Occipital lobe (tissue), 1 donor: ENCODE measurements at regions not wholly inside any gene's neighbourhood (a gene's known extent, or its start where the extent isn't known, plus 50 kb on each side); places are given as distances from the start of the nearest gene placed in this dataset.
A peak's percentile ranks its signal among the peaks of the same experiment; 100 is the strongest.
"Not testable (repeated sequence)": the region's sequence is repeated elsewhere in the genome, so short reads cannot be mapped to it uniquely, and the experiment has no call there.

Experiments used
- DNase-seq: peaks from one replicate; lab custom pipeline; 2025; lab: John Stamatoyannopoulos, UW

DNA sequence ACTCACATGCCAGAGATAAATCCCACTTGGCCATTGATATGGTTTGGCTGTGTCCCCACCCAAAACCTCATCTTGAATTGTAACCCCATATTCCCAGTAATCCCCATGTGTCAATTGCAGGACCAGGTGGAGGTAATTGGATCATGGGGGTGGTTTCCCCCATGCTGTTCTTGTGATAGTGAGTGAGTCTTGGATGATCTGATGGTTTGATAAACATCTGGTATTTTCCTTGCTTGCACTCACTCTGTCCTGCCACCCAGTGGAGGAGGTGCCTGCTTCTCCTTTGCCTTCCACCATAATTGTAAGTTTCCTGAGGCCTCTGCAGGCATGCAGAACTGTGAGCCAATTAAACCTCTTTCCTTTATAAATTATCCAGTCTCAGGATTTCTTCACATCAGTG lies 50.4 kb upstream of the B3GAT2 start:
- DNase-seq = not testable (repeated sequence)

DNA sequence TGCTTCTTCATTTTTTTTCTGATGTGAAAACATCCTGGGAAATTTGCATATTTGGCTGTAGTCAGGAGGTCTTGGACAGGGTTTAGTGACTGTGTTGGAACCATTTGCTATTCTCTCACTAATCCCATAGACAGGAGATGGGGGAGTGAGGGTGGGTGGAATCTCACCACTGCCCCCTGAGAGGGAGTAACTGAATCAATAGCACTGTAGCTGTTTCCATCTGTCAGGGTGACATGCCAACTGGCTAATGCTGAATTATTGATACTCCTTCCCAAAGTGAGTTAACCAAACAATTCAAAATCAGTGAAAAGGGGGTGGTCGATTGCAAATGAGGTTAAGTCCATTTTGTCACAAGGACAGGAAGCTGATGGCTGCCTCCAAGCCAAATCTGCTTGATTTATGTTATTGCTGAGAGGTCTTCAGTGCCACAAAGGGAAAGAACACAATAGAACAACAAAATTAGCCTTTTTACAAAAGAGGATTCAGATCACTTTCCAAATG lies 55.1 kb upstream of the B3GAT2 start:
- DNase-seq = no peak

DNA sequence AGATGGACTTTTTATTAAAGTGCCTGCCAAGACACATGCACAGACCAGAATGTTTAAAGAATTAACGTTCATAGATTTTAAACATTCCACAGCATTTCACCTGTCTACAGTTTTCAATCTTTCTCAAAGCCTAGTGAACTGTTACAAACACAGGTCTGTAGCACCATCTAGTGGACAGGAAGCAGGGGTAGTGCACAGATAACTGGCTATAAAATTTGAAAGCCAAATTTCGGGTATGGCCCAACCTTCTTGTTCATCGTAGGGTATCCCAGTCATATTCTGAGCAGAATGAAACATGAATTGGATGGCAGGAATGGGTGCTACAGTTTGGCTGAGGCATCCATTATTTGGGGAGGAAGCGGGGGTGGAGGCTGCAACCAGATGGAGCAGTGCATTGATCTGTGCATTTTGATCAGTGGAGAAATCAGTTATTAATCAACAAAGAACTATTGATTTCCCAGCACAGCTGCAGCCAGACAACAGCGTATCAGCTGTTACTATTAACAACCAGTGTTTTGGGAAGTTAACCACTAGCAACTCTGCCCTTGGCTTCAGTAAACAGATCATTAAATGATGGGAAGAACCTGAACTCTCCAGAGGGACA lies 56.1 kb upstream of the B3GAT2 start:
- DNase-seq = peak; percentile 2

DNA sequence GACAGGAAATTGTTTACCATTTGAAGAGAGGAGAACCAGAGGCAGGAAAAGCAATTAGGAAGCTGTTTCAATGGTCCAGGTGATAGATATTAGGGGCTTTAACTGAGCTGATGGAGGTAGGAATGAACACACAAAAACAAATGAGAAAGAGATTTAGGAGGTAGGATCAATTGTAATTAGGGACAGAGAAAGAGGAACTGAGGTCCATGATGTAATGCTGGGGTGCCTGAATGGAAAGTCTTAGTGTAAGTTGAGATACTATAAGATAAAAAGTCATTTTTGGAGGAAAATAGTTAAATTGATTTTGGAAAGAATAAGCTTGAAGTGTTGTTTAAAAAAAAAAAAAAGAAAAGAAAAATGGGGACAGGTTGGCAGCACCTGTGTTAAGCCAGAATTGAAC lies 58.5 kb upstream of the B3GAT2 start:
- no peak for DNase-seq

DNA sequence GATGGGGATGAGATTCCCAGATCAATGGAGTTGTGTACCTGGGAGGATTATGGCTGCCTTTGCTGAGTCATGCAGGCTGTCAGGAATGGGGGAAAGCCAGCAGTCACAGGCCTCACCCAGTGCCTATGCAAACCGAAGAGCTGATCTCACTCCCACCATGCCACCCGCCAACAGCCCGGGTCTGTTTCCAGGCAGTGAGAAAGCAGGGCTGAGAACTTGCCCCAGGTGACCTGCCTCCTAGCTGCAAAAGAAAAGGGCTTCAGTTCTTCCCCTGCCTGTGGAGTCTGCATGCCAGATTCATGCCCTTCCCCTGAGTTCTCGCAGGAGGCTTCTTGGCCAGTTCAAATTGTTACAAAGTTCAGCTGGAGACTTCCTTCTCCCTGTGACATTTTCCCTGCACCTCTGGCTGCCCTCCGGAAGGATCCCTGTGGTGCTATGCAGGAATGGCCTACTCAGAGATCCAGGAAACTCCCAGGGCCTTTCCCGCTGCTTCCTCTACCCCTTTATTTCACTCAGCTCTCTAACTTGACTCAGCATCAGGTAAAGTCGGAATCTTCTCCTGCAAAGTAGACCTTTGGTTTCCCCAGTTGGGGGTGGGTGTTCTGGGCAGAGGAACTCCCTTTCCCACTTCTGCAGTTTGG lies 71.5 kb upstream of the B3GAT2 start:
- DNase-seq = peak; percentile 9

DNA sequence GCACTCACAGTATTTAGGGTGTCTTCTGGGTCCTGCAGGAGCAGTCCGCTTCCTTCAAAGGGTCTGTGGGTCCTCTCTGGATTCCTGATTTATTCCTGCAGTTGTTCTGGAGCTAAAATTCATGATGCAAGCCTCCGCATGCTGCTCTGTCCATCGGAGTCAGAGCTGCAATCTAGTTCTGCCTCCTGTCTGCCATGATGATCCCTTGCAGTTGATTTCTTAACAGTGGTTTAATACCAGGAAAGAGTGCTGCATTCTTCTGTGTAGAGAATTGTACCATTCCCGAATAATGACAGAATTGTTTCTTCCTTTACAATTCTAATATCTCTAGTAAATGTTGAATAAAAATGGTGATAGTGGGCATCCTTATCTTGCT lies 72.0 kb upstream of the B3GAT2 start:
- no peak for DNase-seq

DNA sequence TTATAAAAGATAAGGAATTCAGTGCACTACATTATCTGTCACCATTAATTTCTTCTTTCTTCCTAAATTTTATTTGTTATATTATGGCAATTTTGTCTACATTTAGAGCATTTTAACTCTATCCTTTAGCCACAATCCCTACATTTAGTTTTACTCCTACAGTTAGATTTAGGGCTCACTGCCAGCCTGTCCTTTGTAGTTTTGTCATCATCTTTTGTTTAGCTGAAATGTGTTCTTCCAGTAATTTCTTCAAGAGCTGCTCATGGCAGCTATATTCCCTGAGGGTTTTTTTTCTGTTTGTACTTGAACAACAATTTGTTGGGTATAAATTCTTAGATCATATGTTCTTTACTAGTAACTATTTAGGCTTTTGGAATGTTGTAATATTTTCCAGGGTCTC lies 72.7 kb upstream of the B3GAT2 start:
- no peak for DNase-seq

DNA sequence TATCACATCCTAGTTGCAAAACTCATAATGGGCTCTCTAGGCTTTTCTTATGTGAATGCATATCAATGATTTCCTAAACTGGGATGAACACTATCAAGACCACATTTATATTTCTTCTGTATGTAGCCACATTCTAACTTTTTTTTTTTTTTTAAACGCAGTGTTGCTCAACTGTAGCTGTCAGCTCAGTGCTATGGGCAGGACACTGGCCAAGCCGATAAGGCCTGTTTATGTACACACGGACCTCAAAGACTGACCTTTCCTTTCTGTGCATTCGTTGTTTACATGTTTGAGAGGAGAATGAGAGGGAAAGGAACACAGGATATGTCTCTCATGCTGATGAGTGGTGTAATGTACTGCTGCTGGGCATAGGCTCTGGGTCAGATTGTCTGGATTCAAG lies 75.1 kb upstream of the B3GAT2 start:
- no peak for DNase-seq

DNA sequence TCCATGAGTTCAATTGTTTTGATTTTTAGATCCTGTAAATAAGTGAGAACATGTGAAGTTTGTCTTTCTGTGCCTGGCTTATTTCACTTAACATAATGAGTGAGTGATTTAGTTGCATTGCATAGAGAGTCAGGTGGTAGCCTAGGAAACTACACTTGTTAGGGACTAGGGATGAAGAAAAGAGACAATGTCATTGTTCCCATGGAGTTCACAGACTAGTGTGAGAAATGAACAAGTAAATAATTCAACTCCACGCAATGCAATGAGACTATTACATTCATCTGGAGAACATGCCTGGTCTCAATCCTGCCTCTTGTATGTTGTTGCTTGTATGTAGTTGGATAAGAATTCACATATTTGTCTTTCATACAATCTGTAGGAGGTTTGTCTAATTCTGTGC lies 76.3 kb upstream of the B3GAT2 start:
- no peak for DNase-seq

DNA sequence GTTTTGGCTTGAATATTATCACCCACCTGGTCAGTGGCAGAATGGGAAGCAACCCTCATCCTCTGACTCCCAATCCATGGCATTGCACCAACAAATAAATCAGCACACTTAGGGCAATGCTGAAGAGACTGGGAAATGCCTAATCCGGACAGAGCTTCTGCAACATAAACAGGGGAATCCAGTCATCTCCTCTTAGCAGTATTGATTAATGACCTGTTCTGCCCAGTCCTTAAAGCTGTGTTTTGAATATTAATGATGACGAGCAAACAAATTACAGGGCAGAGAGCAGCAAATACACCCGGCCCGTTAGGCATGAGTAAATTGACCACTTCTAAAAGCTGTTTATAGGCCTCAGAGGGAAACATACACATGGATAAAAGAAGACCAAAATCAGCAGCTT lies 77.0 kb upstream of the B3GAT2 start:
- DNase-seq = no peak

DNA sequence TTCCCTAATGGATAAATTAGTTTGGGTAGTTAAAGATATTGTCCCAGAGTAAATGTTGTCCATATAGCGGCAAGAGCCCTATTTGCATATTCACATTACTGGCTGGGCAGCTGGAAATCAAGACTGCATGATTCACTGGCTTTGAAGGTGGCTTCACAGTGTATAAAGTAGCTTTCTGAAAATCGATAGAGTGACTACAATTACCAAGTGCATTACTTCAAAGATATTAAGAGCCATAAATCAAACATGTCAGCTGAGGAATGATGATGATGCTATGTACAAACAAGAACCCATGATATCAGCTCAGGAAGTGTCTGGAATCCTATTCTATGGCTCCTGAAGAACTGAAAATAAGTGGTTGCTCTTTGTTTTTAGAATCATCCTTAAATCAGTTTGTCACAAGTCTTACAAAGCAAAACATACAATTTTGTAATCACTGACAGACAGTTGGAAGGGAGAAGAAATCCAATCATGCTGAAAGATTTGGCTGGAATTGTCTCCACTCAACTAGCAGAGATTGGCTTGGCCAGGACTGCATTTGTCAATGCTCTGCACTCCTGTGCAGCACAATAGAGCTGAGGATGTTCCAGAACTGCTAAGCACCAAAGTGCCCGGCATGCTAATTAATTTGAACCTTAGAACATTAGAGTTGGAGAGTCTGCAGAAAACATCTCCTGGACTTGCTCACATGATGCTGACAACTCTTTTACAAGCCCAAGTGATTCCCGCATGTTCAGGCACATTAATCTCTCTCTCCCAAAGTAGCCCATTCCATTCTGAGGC lies 77.9 kb upstream of the B3GAT2 start:
- DNase-seq = no peak

DNA sequence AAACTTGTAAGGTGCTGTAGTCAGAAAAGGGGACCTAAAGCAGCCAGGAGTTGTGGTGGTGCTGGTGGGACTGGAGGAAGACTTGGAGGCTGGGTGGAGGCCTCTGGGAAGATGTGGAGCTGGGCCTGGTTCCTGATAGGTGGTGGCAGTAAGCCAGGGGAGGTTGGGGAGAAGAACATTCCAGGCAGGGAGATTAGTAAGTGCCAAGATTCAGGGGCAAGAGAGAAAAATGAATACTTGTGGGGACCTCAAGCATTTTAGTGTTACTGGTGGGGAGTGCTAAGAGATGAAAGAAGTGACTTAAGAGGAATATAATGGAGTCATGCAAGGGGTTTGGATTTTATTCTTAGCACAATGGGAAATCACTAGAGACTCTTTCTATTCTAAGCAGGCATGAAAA lies 79.0 kb upstream of the B3GAT2 start:
- DNase-seq = no peak

DNA sequence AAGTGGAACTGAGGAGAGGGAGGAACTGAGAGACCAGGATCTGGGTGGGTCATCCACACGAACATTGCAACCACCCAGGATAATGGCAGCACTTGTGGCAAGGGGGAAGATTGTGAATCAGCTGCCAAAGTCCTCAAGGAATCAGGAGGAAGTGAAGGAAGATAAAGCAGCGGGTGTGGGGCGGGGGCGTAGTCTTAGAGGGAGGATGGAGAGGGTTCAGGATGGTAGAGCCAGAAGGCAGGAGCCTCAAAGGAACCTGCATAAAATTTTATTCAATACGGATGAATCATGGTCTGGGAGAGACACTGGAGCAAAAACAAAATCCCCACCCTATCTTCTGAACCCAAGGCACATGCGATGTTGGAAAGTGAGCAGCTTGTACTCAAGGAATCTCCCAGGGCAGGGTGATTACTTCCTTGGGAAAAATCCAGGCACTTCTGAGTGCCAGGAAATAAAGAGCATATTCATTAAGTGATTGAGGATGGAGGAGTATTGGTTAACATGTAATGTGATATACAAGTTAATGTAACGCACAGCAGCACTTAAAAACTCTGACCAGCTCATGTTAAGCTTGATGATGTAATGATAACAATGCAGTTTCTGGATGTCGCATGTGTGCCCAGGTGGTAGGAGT lies 82.0 kb upstream of the B3GAT2 start:
- no peak for DNase-seq

DNA sequence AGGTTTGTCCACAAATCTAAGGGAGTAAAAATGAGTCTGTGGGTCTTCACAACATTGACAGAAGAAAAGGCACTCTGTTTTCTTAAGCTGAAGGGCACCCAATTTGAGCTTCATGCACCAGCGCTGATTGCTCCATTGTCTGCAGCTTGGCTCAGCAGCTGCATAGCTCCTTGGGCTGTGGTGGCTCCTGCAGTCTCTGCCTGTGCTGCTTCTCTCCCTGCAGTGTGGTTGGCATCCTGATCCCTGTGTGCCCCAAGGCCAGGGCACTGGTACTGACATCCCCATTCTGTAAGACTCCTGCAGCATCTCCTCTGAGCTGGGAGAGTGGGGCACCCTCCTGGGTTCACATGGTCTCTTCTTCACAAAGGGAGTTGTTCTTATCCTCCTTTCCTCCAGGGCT lies 83.2 kb upstream of the B3GAT2 start:
- DNase-seq = no peak

DNA sequence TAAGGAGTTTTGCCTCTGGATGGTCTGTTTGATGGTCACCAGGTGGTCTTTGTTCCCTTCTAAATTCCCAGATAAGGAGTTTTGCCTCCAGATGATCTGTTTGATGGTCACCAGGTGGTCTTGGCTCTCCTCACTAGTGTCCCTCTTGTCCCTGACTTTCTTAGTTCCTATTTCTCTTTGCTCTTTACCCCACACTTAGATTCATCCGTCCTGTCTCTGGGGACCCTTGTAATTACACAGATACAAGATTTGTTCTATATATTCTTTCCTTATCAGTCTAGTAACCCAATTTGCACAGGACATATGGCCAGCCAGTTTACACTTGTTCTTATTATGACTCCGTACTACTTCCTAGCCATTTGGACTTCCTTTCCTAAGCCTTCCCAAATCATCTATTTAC lies 84.0 kb upstream of the B3GAT2 start:
- no peak for DNase-seq

DNA sequence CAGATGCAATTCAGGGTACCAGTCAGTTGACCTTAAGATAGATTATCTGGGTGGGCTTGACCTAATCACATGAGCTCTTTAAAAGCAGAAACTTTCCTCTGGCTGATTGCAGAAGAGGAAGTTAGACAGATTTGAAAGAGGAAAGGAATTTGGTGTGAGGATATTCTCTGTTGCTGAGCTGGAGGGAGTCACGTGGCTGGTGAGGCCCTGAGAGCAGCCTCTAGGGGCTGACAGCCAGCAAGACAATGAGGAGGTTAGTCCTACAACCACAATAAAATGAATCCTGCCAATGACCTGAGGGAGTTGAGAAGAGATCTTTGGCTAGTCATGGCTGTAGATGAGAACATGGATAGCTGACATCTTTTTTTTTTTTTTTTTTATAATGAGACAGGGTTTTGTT lies 87.0 kb upstream of the B3GAT2 start:
- no peak for DNase-seq

DNA sequence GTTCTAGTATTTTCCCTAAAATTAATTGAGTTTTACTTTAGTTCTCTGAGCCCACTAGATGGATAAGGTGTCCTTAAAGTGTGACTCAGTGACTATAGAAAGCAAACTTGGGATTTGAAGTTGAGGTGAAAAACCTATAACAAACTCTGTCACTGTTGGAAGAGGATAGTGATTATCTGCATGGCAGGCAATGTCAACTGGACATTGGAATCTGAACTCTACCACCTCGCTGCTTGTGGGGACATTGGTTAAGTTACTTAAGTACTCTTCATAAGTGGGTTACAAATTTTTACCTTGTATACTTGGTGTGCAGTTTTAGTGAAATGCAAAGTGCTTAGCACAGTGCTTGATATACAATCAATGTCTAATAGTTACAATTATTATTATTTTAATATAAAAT lies 87.9 kb upstream of the B3GAT2 start:
- no peak for DNase-seq

DNA sequence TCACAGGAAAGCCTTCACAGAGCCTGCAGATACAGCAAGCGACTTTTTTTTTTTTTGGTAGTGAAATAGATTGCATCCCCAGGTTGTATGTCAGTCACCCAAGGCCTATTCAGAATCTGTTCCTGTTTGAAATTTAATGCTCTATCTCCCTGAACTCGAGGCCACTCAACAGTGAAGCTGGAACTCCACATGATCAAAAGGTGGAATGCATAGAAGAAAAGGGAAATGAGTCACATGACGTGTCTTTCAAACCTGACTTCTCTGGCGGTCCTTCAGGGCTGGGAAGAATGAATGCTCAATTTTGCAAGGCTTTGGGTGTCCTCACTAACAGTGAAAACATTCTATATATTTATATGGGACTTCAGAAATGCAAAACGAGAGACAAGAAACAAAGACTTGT lies 88.4 kb upstream of the B3GAT2 start:
- no peak for DNase-seq

DNA sequence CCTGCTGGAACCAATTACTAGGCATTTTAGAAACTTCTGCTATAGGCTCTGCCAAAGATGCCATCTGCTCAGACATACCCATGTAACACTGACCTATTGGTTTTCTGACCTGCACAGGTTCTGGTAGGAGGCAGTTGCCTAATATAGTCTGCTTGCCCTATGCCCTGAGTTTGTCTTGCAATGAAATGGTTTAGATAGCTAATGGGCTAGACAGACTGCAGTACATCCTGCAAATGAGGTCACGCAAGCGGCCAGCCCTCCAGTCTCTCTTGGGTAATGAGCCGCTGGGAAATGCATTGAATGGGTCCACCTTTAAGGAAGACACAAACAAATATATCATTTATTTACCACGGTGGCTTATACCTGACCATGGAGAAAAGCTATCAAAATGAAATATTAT lies 90.6 kb upstream of the B3GAT2 start:
- DNase-seq = no peak

DNA sequence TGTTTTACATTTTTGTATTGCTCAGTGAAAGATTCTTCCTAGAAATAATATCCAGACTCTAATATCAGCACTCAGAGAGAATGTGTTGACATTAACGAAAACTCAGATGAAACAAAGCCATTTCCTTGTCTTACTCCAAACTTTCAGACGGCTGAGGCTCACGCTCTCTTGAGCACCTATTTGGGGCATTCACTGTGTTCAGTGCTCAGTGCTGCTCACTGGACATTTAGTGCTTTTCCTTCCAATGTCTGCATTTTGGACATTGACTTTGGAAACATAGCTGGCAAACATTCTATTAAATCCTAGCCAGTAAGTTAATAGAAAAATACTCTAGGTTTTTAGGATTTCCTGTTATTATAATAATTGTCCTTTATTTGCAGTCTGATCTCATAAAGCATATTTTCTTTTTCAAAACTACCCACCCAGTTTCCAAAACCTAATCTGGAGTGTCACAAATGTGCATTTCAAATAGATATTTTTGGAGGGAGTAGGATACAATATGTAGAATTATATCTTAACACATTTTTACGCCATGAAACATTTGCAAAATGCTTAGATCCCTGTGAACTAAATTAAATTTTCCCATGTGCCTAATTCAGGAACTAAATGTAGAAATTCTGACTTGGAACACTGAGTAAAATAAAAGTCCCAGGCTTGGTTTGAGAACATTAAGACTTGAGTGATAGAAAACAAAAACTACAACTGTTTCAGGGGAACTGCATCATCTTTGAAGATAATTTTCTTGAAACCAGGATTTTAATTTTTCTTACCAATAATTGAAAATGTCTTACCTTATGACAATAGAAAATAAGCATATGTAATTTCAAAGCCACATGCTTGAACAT lies 91.7 kb upstream of the B3GAT2 start:
- no peak for DNase-seq

DNA sequence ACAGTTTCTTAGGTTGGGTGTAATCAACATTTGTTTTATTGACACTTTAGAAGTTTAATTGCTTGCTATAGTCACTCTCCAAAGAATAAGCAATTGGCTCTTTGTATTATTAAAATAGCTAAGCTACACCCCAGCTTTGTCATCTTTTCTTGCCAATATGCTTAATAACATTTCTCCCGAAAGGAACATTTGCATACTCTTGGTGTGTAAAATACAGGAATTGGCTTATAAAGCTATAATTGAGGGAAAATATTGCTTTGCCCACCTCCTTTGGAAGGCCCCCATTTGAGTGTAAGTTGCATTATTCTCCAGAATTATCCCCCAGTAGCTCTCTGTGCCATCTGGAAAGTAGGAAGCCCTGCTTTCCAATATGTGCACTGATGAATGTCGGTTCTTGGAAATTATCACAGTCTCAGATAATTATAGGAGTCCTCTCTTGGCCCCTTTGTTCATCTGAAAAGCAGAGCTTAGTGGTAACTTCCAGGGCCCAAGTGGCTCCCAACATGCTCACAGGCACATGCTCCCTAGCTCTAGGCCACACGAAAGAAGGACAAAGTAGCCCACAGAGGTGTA lies 92.4 kb upstream of the B3GAT2 start:
- DNase-seq = no peak
